Smooth muscle cell (in vitro differentiated cells): ENCODE measurements at regions not wholly inside any gene's neighbourhood (a gene's known extent, or its start where the extent isn't known, plus 50 kb on each side); places are given as distances from the start of the nearest gene placed in this dataset.
"Not testable (repeated sequence)": the region's sequence is repeated elsewhere in the genome, so short reads cannot be mapped to it uniquely, and the experiment has no call there.

ENCODE experiments used
- DNase-seq: peaks from one replicate; lab custom pipeline; 2025; ENCODE audit not compliant: unreplicated experiment; lab: John Stamatoyannopoulos, UW
- H2AFZ ChIP-seq: fragments of 200-600 bp; sonication (generic); 2 replicates; pipeline ENCODE4 v1.6.0; 2016; ENCODE audit warnings: antibody characterized with exemption, low read depth, mild to moderate bottlenecking
- H3F3A ChIP-seq: fragments of 200-600 bp; sonication (generic); 2 replicates; pipeline ENCODE4 v1.6.0; 2017; ENCODE audit warnings: antibody characterized with exemption, low read depth
- H3K27ac ChIP-seq: fragments of 200-600 bp; sonication (generic); 2 replicates; pipeline ENCODE4 v1.5.1; 2016; ENCODE audit warnings: low read depth, mild to moderate bottlenecking
- H3K27me3 ChIP-seq: fragments of 200-600 bp; sonication (generic); 2 replicates; pipeline ENCODE4 v1.6.1; 2016; ENCODE audit warnings: low read depth, mild to moderate bottlenecking
- H3K36me3 ChIP-seq: fragments of 200-600 bp; sonication (generic); 2 replicates; pipeline ENCODE4 v1.5.1; 2016; ENCODE audit warnings: low read depth
- H3K4me1 ChIP-seq: fragments of 200-600 bp; sonication (generic); 2 replicates; pipeline ENCODE4 v1.5.1; 2016; ENCODE audit warnings: low read depth
- H3K4me2 ChIP-seq: fragments of 200-600 bp; sonication (generic); 2 replicates; pipeline ENCODE4 v1.6.0; 2016; ENCODE audit warnings: mild to moderate bottlenecking
- H3K4me3 ChIP-seq: fragments of 200-600 bp; sonication (generic); 2 replicates; pipeline ENCODE4 v1.5.1; 2016; ENCODE audit warnings: mild to moderate bottlenecking
- H3K79me2 ChIP-seq: fragments of 200-600 bp; sonication (generic); 2 replicates; pipeline ENCODE4 v1.6.0; 2016; ENCODE audit warnings: low read depth, mild to moderate bottlenecking
- H3K9ac ChIP-seq: fragments of 200-600 bp; sonication (generic); 2 replicates; pipeline ENCODE4 v1.6.0; 2016; ENCODE audit warnings: low read depth
- H3K9me3 ChIP-seq: fragments of 200-600 bp; sonication (generic); replicated peaks from 2 replicates; pipeline ENCODE4 v1.5.1; 2016; ENCODE audit warnings: low read depth
- H4K20me1 ChIP-seq: fragments of 200-600 bp; sonication (generic); 2 replicates; pipeline ENCODE4 v1.6.0; 2016; ENCODE audit warnings: low read depth
- WGBS: methylation state at CpG from one replicate; pipeline ENCODE4 v1.1.7; 2016; ENCODE audit warnings: low lambda C conversion rate; 5-methylcytosine and 5-hydroxymethylcytosine counted together

DNA sequence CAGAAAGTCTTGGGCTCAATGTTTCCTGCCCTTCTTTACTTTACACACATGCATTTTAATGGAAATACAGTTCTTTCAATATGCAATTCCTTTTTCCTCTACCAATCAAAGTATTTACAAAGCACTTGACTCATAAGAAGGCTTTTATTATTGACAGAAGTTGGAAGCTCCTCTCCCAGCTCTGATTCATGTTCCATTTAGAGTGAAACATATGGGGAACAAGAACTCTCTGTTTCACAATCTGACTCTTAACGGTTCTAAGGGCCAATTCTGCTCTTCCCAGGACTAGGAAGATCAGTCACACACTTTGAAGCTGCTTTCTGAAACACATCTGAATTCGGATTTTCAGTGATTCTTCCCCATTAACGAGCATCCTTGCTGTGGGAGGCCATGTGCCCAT is 300.5 kb downstream of the ANAPC1 start:
- H3F3A ChIP-seq, H3K27ac ChIP-seq, H3K9me3 ChIP-seq, H3K4me3 ChIP-seq, H4K20me1 ChIP-seq, H3K4me2 ChIP-seq, H3K4me1 ChIP-seq, DNase-seq, H3K9ac ChIP-seq, H3K79me2 ChIP-seq, H2AFZ ChIP-seq, H3K36me3 ChIP-seq, H3K27me3 ChIP-seq: not testable (repeated sequence)
- no CpG with 5 or more reads among the region's 3 CpGs for WGBS

DNA sequence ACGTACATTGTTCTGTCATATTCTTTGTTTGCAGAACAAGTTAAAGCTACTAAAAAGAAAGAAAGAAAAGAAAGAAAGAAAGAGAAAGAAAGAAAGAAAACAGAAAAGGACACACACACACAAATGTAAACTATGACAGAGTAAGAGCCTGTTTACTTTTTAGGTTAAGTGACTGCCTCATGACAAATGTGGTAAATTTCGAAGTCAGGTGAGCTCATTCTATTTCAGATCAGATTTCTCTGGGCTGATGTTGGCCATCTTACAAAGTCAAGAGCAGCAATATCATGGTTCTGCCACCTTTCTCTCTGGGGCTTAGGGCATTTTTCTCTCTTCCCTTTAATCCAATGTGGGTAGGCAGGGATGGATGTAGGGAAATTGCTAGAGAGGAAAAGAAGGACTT is 299.5 kb downstream of the ANAPC1 start:
- H3K36me3 ChIP-seq, H3K27ac ChIP-seq, H3K4me3 ChIP-seq, H3K4me2 ChIP-seq, H3K27me3 ChIP-seq, H4K20me1 ChIP-seq, H3F3A ChIP-seq, H3K9me3 ChIP-seq, H2AFZ ChIP-seq, H3K4me1 ChIP-seq, H3K9ac ChIP-seq, DNase-seq, H3K79me2 ChIP-seq: not testable (repeated sequence)
- 79% methylated on average over 1 of the region's 2 CpGs for WGBS

DNA sequence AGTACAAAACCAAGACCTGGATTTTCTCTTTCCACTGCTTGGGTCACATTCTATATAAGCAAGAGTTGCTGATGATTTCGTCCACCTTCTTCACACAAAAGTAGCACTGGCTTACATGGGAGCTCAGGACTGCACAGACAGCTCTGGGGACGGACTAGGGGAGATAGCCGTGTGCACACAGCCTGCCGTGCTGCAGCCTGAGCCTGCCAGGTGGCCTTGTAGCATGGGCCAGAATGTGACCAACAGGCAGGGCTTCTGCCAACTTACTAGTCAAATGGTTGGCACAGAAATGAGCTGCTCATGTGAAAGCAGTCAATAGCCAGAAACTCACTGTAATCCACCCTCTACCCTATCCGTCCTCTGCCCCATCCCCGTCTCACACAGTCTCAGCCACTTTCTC is 299.0 kb downstream of the ANAPC1 start:
- not testable (repeated sequence) for DNase-seq, H3F3A ChIP-seq, H3K4me1 ChIP-seq, H4K20me1 ChIP-seq, H3K27me3 ChIP-seq, H3K9ac ChIP-seq, H3K9me3 ChIP-seq, H2AFZ ChIP-seq, H3K79me2 ChIP-seq, H3K4me2 ChIP-seq, H3K36me3 ChIP-seq, H3K4me3 ChIP-seq, H3K27ac ChIP-seq
- 85% methylated on average over 6 of the region's 6 CpGs for WGBS

DNA sequence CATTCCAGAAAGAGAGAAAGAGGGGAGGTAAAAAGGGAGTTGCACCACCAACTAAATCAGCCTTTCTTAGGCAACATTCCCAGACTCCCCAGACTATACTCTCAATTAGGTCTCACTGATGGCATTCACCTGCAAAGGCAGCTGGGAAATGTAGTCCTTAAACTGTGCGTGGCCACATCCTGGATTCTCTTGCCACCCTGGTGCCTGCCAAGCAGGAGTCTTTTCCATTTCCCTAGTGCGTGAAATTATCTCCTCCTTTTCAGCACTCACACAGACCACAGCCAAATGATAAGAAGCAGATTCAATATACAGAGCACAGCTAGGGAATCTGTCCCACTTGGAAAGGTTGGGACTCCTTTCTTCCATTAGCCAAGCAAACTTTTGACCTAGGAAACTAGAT is 298.0 kb downstream of the ANAPC1 start:
- H3K4me3 ChIP-seq, H3K36me3 ChIP-seq, H3K27ac ChIP-seq, H3K9me3 ChIP-seq, H3K9ac ChIP-seq, H3K4me1 ChIP-seq, H3F3A ChIP-seq, H3K79me2 ChIP-seq, DNase-seq, H2AFZ ChIP-seq, H4K20me1 ChIP-seq, H3K4me2 ChIP-seq, H3K27me3 ChIP-seq: not testable (repeated sequence)
- WGBS: 51% methylated on average over 2 of the region's 2 CpGs

DNA sequence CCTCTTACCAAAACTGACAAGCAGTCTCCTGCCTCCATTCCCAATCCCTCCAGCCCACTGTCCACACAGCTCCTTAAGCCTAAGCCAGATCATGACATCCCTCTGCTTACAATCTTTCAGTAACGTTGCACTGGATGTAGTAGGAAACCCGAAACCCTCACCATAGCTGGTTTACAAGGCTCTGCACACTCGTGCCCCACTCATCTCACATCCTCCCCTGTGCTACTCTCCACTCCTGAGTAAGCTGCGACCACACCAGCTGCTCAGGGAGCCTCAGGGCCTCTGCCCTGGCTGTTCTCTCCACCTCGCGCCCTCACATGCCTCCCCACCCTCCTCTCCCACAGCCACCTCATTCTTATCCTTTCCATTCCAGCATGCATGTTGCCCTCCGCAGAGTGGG is 288.9 kb downstream of the ANAPC1 start:
- not testable (repeated sequence) for H3F3A ChIP-seq, H3K27me3 ChIP-seq, H3K4me1 ChIP-seq, H3K27ac ChIP-seq, H2AFZ ChIP-seq, H3K4me2 ChIP-seq, H4K20me1 ChIP-seq, H3K36me3 ChIP-seq, H3K79me2 ChIP-seq, DNase-seq, H3K9ac ChIP-seq, H3K9me3 ChIP-seq, H3K4me3 ChIP-seq
- WGBS: 50% methylated on average over 4 of the region's 7 CpGs

DNA sequence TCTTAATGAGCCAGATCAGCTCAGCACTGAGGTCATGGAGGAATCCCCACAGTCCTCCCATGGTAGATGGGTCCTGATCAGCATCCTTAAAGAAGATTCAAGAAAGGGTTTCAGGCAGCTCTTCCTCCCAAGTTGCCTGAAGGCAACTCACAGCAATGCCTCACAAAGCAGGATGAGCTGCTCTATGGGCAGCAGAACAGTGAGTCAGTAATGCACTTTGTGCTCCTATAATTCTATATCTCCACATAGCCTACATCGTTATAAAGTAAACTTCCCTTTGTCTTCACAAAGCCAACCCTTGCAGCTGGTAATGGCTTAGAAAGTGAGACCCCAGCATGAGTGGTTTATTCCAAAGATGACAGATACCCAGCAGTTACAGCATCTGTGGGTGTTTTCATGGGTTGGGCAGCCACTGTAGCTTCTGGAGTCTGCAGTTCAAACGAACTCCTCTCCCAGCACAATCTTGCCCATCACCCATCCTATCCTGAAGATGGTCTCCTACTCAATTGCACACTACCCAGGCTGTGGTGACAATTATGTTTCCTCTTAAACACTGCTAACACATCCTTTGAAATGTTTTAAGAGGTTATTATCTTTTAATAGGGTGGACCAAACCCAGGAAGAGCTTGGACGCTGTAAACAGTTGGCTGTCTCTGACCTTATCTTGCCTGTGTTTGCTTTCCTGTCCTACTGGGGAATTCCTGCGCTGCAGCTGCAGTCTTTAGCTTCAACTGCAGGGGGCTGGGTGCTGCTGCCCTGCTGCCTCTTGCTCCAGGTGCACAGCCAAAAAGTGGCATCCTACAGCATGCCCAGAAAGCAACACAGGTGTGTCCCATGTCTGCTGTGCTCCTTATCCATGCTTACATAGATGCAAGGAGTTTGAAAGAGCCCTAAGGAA is 286.9 kb downstream of the ANAPC1 start:
- not testable (repeated sequence) for H3K4me2 ChIP-seq, H3K9ac ChIP-seq, H3K27ac ChIP-seq, H3K36me3 ChIP-seq, H3K4me3 ChIP-seq, DNase-seq, H3K27me3 ChIP-seq, H3F3A ChIP-seq, H3K9me3 ChIP-seq, H3K79me2 ChIP-seq, H4K20me1 ChIP-seq, H3K4me1 ChIP-seq, H2AFZ ChIP-seq
- 20% methylated on average over 1 of the region's 4 CpGs for WGBS

DNA sequence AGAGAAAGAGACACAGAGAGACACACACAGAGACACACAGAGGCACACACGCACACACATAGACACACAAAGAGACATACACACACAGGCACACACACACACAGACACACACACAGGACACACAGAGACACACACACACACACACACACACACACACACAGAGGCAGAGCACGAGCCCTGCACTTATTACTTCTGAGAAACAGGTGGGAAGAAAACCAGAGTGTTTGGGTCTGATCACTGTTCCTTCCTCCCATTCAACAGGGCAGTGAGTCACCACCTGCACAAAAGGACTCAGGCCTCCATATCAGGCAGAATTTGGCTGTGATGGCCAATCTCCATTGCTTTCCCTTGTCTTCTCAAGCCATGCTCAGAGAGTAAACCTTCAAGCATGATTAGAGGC is 285.0 kb downstream of the ANAPC1 start:
- not testable (repeated sequence) for H4K20me1 ChIP-seq, H3K4me3 ChIP-seq, H3K36me3 ChIP-seq, H3K27ac ChIP-seq, H3K9ac ChIP-seq, H3K79me2 ChIP-seq, H3K9me3 ChIP-seq, DNase-seq, H3F3A ChIP-seq, H3K4me2 ChIP-seq, H3K4me1 ChIP-seq, H3K27me3 ChIP-seq, H2AFZ ChIP-seq
- WGBS: 88% methylated on average over 2 of the region's 2 CpGs

DNA sequence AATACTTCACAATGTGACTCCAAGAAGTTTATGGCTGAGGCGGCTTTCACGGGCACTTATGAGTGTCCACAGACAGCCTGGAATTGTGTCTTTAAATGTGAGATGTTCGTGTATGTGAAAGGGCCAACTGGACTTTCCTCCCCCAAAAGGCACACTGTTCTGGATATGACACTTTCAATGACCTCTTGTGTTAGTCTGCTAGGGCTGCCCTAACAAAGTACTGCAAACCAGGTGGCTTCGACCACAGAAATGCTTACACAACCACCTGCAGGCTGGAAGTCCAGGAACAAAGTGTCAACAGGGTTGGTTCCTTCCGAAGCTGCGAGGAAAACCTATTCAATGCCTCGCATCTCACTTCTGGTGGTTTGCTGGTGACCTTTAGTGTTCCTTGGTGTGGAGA is 281.7 kb downstream of the ANAPC1 start:
- H3K9me3 ChIP-seq, DNase-seq, H3K9ac ChIP-seq: not testable (repeated sequence)

DNA sequence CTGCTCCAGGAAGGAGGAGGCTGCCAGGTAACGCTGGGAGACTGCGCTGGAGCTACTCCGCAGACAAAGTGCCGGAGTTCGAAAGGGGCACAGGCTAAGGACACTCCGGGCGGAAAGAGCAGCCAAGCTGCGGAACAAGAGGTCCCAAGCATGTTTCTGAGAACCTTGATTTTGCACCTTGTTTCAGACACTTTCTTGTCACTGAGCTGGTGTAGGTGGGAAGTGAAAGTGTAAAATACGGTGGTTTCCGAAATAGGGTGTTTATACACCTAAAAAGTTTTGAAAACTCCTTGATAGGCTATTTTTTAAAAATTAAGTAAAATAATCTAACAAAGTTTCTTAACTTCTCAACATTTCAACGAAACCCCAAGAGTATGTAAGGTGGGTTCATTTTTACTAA is 278.2 kb downstream of the ANAPC1 start:
- not testable (repeated sequence) for H3K36me3 ChIP-seq, H3F3A ChIP-seq, H3K9me3 ChIP-seq, H3K9ac ChIP-seq, H3K27ac ChIP-seq, DNase-seq, H3K79me2 ChIP-seq, H3K4me1 ChIP-seq, H3K4me3 ChIP-seq, H3K27me3 ChIP-seq, H2AFZ ChIP-seq, H4K20me1 ChIP-seq, H3K4me2 ChIP-seq
- 96% methylated on average over 11 of the region's 11 CpGs for WGBS

More for the DNA sequence above, 281.7 kb downstream of the ANAPC1 start:
- H3K79me2 ChIP-seq, H3K4me1 ChIP-seq, H3K27ac ChIP-seq, H3K27me3 ChIP-seq, H4K20me1 ChIP-seq, H2AFZ ChIP-seq, H3K4me2 ChIP-seq, H3K36me3 ChIP-seq, H3K4me3 ChIP-seq, H3F3A ChIP-seq: not testable (repeated sequence)
- 88% methylated on average over 6 of the region's 7 CpGs for WGBS
